ENCODE measurements at regions not wholly inside any gene's neighbourhood (a gene's known extent, or its start where the extent isn't known, plus 50 kb on each side); places are given as distances from the start of the nearest gene placed in this dataset.

DNA sequence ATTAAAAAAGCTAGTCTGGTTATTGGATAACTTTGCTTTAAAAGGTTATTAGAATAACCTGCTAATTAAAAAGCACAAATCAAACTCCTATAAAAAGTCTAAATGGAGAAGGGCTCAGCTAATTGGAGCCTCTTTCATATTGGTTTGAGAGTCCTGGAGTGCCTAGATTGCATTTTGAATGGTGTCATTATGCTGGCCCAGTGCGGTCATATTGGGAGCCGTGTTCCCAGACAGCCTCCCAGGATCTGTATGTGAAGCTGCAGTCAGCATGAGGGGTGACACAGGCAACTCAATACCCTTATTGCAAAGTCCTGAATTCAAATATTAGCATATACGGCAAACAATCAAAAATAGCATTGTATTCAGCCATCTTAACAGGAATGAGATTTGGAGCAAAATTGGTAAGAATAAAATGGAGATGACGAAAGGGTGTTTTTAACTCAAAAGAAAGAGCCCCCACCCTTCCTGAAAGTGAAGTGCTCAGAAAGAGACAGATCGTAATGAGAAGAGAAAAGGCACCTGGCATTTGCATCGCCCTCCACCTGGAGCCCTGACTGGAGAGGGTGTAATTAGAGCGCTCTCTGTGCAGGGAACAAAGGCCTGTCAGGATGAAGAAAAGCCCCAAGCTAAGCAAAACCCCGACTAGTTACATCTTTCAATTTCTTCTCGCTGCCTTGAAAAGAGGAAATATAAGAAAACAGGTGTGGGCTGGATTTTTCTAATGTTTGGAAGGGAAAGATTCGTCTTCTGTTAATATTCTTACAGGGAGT lies 621.0 kb upstream of the ADAMTS16 start:
- POLR2A ChIA-PET = no interaction called here
- no peak overlapping the region for H3K4me3 ChIP-seq (ENCODE audit: low read depth, low read length)
- TF ChIP-seq, protein P1, sequence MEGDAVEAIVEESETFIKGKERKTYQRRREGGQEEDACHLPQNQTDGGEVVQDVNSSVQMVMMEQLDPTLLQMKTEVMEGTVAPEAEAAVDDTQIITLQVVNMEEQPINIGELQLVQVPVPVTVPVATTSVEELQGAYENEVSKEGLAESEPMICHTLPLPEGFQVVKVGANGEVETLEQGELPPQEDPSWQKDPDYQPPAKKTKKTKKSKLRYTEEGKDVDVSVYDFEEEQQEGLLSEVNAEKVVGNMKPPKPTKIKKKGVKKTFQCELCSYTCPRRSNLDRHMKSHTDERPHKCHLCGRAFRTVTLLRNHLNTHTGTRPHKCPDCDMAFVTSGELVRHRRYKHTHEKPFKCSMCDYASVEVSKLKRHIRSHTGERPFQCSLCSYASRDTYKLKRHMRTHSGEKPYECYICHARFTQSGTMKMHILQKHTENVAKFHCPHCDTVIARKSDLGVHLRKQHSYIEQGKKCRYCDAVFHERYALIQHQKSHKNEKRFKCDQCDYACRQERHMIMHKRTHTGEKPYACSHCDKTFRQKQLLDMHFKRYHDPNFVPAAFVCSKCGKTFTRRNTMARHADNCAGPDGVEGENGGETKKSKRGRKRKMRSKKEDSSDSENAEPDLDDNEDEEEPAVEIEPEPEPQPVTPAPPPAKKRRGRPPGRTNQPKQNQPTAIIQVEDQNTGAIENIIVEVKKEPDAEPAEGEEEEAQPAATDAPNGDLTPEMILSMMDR (IDR thresholded peaks at IDR 0.05; ENCODE audit: insufficient read depth, low read length, missing control alignments) = no peak
- CTCF ChIA-PET = no interaction called here
- DNase-seq (ENCODE audit: low read depth, low spot score) = no peak

DNA sequence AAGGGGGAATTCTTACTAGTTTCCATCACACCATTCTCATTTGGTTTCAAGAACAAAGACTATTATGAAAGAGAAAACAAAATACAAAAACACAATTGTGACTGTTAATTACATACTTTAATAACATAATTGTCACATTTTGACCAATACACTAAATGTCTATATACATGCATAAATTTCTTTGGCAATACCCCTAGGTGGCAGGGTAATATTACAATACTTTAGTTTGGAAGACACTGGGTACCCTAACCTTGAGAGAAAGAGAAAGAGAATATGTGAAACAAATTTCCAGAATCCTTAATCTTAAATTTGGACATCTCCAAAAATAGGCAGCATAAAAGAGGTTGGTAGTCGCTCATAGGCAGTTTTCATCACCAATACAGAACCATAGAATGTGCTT lies 619.6 kb upstream of the ADAMTS16 start:
- DNase-seq (ENCODE audit: low read depth, low spot score) = no peak
- ChIA-PET POLR2A (no interaction called here), CTCF (no interaction called here)
- TF ChIP-seq, protein P1 (IDR thresholded peaks at IDR 0.05; ENCODE audit: insufficient read depth, low read length, missing control alignments) = no peak
- H3K4me3 ChIP-seq (ENCODE audit: low read depth, low read length) = no peak overlapping the region

DNA sequence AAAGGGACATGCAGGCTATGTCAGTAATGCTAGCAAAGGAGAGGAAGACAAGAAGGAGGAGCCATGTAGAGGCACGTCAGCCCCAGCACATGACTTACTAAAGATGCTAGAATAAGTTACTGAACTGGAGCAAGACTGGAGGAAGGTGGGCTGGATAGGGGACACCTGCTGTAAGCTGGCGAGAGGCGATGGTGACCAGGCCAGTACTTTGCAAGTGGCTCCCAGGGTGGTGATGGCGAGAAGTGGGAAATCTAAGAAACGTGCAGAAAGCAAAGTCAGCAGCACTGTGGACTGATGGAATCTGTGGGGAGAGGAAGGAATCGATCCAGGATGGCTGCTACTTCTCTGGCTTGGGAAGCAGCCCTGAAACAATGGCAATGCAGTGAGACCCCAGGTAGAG lies 617.1 kb upstream of the ADAMTS16 start:
- DNase-seq (ENCODE audit: low read depth, low spot score) = no peak
- TF ChIP-seq, protein P1 (IDR thresholded peaks at IDR 0.05; ENCODE audit: insufficient read depth, low read length, missing control alignments) = no peak
- POLR2A ChIA-PET = no interaction called here
- H3K4me3 ChIP-seq (ENCODE audit: low read depth, low read length) = no peak overlapping the region
- CTCF ChIA-PET = no interaction called here

DNA sequence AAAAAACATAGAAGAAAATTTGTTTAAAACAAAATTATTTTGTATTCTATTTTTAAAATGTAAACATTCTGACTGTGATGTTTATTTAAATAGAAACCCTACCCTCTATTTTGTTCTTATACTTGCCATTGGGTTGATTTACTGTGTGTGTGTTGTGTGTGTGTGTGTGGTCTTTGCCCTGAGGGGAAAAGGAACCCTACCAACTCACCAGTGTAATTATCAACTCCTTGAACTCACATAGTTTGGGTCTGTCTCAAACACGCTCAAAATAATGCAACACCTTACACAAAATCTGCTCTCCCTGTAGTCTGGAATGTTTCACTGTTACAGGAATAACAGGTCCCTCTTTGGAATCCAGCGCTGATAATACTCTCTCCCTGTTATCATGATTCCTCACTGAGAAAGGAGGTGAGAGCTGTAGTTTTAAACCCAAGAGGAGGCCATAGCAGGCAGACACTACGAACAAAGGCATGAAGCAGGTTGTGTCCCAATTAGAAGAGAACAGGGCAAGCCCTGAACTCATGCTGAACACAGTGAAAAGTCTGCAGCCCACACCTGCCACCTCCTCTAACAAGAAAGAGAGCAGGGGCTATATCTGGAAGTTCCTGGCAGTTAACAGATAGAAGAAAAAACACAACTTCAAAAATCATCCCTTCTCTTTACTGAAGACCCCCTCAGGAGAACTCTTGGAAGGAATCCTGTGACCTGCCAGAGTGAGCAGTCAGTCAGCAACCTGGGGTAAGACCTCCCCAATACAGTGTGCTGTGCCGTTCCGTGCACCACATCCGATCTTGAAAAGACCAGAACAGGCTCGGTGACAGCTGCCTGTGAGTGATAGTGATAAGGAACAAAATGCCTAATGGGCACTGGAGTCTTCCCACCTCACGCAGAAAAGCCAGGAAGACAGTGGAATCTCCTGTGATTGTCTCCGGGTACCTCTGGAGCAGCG lies 608.1 kb upstream of the ADAMTS16 start:
- TF ChIP-seq, protein P1 (IDR thresholded peaks at IDR 0.05; ENCODE audit: insufficient read depth, low read length, missing control alignments) = no peak
- DNase-seq (ENCODE audit: low read depth, low spot score) = no peak
- ChIA-PET POLR2A (no interaction called here), CTCF (no interaction called here)
- H3K4me3 ChIP-seq (ENCODE audit: low read depth, low read length) = no peak overlapping the region

DNA sequence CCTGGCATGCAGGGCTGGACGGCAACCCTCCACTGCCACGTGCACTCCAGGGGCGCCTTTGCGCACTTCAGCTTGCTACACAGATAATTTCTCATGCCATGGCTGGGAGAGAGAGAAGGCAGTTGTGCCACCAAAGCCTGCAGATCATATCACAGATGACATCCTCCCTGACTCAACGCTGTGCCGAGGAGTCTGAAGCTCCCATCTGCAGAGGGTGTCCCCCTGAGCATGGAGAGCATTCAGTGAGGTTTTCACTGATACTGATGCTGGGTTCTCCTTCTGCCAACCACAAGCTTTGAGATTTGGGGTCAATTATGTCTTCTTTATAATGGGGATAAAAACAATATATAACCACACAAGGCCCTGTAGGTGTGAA lies 607.4 kb upstream of the ADAMTS16 start:
- ChIA-PET CTCF (no interaction called here), POLR2A (no interaction called here)
- no peak overlapping the region for H3K4me3 ChIP-seq (ENCODE audit: low read depth, low read length)
- no peak for DNase-seq (ENCODE audit: low read depth, low spot score)
- TF ChIP-seq, protein P1 (IDR thresholded peaks at IDR 0.05; ENCODE audit: insufficient read depth, low read length, missing control alignments) = no peak

DNA sequence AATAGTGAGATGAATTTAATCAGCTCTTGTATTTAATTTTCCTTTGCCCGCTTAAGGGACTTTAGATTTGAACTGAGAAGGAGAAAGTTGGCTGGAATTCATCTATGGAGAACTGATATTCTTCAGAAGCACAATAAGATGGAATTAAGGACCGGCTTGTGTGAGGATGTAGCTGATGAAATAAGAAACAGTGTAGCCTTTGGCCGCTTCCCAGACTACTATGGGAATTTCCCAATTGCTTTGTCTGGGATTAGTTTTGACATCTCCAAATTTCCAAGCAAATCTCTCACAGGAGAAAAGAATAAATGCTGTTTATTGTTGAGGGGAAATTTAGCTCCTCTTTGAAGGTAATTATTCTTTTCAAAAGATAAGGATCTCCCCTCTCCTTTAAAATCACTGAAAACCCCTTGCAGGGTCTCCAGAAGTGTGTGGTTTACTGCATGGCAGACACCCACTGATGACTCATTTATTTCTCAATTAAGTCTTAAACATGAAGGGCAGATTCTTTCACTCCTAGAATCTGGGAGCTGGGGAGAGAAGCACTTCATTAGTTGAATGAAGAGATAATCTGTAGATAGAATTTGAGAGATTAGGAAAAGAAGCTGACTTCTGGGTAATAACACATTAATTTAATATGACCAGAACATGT lies 606.5 kb upstream of the ADAMTS16 start:
- POLR2A ChIA-PET = no interaction called here
- CTCF ChIA-PET = no interaction called here
- no peak overlapping the region for H3K4me3 ChIP-seq (ENCODE audit: low read depth, low read length)
- no peak for DNase-seq (ENCODE audit: low read depth, low spot score)
- TF ChIP-seq, protein P1 (IDR thresholded peaks at IDR 0.05; ENCODE audit: insufficient read depth, low read length, missing control alignments) = no peak
